HG03066 (cell line): ENCODE measurements at regions not wholly inside any gene's neighbourhood (a gene's known extent, or its start where the extent isn't known, plus 50 kb on each side); places are given as distances from the start of the nearest gene placed in this dataset.

Experiments used
- ATAC-seq: cut with Tn5 transposase; IDR thresholded peaks from one replicate; pipeline ENCODE4 v1.9.1; 2021; ENCODE audit warnings: low read depth; ENCODE audit not compliant: unreplicated experiment

- ATAC-seq, result no peak
These were observed 77.5 kb upstream of the CAST start for GRCh38 chr5:96584712-96585111.

- no peak for ATAC-seq
These were observed 73.6 kb upstream of the CAST start for GRCh38 chr5:96588539-96588938.

- ATAC-seq, result no peak
These were observed 71.4 kb upstream of the CAST start for GRCh38 chr5:96590796-96591195.

- no peak for ATAC-seq
These were observed 66.7 kb upstream of the CAST start for GRCh38 chr5:96595300-96596090.

GRCh38 chr5:96597438-96598020 lies 64.6 kb upstream of the CAST start:
- no peak for ATAC-seq

- no peak for ATAC-seq
These were observed 61.0 kb upstream of the CAST start for GRCh38 chr5:96601200-96601599.

- ATAC-seq, result peak; percentile 77
These were observed 60.4 kb upstream of the CAST start for GRCh38 chr5:96601715-96602244.

- ATAC-seq, result no peak
These were observed 59.4 kb upstream of the CAST start for GRCh38 chr5:96602776-96603175.

- ATAC-seq, result no peak
These were observed 56.9 kb upstream of the CAST start for GRCh38 chr5:96605144-96605837.

GRCh38 chr5:96609369-96609768 lies 52.8 kb upstream of the CAST start:
- ATAC-seq, result no peak

GRCh38 chr5:96610747-96611146 lies 51.4 kb upstream of the CAST start:
- ATAC-seq, result no peak

GRCh38 chr5:96611946-96612345 lies 50.2 kb upstream of the CAST start:
- no peak for ATAC-seq
